ENCODE measurements at regions not wholly inside any gene's neighbourhood (a gene's known extent, or its start where the extent isn't known, plus 50 kb on each side); places are given as distances from the start of the nearest gene placed in this dataset.

DNA sequence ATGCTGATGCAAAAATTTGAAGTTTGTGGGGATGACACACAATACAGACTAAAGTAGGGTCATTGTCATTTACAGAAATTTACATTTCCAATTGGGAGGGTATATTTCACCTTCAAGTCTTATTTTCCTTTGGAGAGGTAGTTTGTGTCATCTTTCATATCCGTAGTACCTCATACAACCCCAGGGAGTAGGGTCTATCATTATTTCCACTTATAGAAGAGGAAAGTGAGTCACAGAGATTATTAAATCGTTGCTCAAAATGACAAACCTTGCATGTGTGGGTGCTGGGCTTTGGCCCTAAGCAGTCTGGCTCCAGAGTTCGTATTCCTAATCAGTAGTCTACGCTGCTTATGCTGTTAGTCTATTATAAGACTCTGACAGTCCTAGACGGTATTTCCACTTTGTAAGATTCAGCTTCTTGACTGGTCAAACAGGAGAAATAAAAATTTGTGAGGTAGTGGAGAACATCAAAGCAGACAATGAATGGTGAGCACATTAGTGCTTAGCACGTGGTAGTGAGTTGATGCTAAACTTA lies 516.5 kb downstream of the PCDH7 start:
- TF ChIP-seq, protein P1, sequence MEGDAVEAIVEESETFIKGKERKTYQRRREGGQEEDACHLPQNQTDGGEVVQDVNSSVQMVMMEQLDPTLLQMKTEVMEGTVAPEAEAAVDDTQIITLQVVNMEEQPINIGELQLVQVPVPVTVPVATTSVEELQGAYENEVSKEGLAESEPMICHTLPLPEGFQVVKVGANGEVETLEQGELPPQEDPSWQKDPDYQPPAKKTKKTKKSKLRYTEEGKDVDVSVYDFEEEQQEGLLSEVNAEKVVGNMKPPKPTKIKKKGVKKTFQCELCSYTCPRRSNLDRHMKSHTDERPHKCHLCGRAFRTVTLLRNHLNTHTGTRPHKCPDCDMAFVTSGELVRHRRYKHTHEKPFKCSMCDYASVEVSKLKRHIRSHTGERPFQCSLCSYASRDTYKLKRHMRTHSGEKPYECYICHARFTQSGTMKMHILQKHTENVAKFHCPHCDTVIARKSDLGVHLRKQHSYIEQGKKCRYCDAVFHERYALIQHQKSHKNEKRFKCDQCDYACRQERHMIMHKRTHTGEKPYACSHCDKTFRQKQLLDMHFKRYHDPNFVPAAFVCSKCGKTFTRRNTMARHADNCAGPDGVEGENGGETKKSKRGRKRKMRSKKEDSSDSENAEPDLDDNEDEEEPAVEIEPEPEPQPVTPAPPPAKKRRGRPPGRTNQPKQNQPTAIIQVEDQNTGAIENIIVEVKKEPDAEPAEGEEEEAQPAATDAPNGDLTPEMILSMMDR (IDR thresholded peaks at IDR 0.05 in 4 of 5, conservative IDR thresholded peaks at IDR 0.05 in 1 of 5) = no peak
- TF ChIP-seq POLR2A (IDR thresholded peaks at IDR 0.05) = no peak
